HFF-Myc (cell line): ENCODE measurements at regions not wholly inside any gene's neighbourhood (a gene's known extent, or its start where the extent isn't known, plus 50 kb on each side); places are given as distances from the start of the nearest gene placed in this dataset.

Experiments
- DNase-seq: peaks from one replicate; pipeline ENCODE4 v3.0.0-alpha.2; 2011; ENCODE audit warnings: low read depth; ENCODE audit errors: extremely low read depth
- H3K4me3 ChIP-seq: replicated peaks from 2 replicates; pipeline ENCODE4 v1.5.1; 2011; ENCODE audit warnings: low read depth, mild to moderate bottlenecking, control low read depth, low read length
- CTCF ChIP-seq: IDR thresholded peaks from 2 replicates; pipeline ENCODE4 v1.5.1; 2012; ENCODE audit warnings: mild to moderate bottlenecking, low read depth, low read length, control low read depth; ENCODE audit errors: missing control alignments

- no peak for TF ChIP-seq CTCF
- DNase-seq = no peak
- no peak overlapping the region for H3K4me3 ChIP-seq
Measured at GRCh38 chr5:90142541-90142940, 267.0 kb downstream of the CETN3 start.

- no peak for TF ChIP-seq CTCF
- no peak for DNase-seq
- no peak overlapping the region for H3K4me3 ChIP-seq
Measured at GRCh38 chr5:90141984-90142383, 267.6 kb downstream of the CETN3 start.

DNA sequence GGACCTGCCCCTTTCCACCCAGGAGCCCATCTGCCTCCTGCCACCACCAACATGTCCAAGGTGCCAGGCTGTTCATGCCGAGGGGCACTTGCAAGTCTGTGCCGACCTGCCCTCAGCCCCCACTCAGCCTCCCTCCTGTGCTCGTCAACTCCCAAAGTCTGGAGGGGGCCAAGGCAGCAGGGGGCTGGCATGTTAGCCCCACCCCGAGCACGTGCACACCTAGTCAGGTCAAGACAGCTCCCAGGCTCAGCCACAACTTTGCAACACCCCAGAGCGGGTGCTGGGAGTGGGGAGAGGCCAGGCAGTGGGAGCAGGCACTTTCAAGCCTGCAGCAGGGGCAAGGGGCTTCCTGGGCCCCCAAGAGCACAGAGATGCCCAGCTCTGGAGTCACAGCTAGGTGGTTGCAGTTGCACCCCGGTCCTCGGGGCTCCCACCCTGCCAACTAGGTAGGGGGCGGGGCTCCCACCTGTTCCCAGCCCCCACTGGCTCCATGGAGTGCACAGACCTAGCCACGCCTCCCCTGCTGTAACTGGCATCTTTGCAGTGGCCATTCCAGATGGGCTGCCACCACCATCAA lies 272.5 kb downstream of the CETN3 start:
- no peak for TF ChIP-seq CTCF
- no peak for DNase-seq
- H3K4me3 ChIP-seq = no peak overlapping the region

DNA sequence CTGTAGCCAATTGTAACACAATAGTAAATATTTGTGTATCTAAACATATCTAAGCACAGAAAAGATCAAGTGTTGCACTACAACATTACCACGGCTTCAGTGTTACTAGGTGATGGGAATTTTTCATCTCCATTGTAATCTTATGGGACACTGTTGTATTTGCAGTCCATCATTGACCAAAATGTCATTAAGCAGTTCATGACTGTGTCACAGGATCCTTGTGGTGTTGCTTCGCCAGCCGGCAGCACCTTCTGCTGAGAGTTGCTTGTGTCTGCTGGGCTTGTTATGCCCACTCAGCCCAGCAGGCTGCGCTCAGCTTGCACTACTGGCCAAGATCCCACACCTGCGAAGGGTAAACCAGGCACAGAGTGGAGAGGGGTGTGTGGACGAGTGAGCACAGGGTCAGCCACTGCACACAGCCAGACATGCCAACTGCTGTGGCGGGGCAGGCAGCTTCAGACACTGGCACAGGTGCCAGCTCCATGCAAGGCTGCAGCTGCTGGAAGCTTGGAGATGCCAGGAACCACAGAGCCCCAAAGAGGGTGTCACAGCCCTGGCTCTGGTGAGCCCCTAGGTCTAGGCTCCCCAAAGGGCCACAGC lies 273.7 kb downstream of the CETN3 start:
- peak; percentile 13 for TF ChIP-seq CTCF
- no peak for DNase-seq
- no peak overlapping the region for H3K4me3 ChIP-seq

- DNase-seq = no peak
- no peak overlapping the region for H3K4me3 ChIP-seq
- TF ChIP-seq CTCF = no peak
Measured at GRCh38 chr5:90134892-90135291, 274.7 kb downstream of the CETN3 start.

DNA sequence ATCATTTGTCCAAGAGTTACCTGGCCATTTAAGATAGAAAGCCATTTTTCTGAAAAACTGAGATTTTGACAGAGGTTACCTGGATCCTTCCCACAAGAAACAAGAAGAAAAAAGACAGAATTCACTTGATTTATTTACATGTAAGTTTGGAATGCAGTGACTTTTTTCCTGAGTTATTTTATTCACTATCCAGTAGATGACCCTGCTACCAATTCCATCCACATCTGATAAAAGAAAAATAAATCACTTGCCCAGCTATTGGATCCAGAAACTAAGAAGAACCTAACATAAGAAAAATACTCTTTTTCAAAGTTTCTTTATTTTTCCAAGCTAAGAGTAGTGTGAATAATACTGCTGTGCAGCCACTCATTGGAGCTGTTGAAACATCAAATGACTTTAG lies 275.2 kb downstream of the CETN3 start:
- H3K4me3 ChIP-seq = no peak overlapping the region
- no peak for TF ChIP-seq CTCF
- DNase-seq = no peak

DNA sequence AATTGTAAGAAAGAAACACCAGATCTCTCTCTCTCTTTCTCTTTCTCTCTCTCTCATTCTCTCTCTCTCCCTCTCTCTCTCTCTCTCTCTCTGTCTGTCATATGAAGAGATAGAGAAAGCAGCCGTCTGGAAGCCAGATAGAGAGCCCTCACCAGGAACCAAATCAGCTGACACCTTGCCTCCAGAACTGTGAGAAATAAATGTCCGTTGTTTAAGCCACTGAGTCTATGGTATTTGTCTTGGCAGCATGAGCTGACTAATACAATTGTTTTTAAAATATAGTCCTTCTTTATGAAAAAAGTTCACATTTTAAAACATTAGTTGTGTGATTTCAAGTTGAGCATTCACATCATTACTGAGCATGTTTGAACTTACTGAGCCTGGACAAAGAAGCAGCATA lies 275.6 kb downstream of the CETN3 start:
- no peak for DNase-seq
- TF ChIP-seq CTCF = no peak
- H3K4me3 ChIP-seq = no peak overlapping the region
